BE2C (cell line): ENCODE measurements at regions not wholly inside any gene's neighbourhood (a gene's known extent, or its start where the extent isn't known, plus 50 kb on each side); places are given as distances from the start of the nearest gene placed in this dataset.

Experiments used
- DNase-seq: peaks from one replicate; pipeline ENCODE4 v3.0.0-alpha.2; 2020
- H3K27me3 ChIP-seq: fragments of 250-450 bp; sonication (Bioruptor Pico); 2 replicates; pipeline ENCODE4 v1.5.1; 2020; ENCODE audit warnings: mild to moderate bottlenecking
- H3K36me3 ChIP-seq: fragments of 250-450 bp; sonication (Bioruptor Pico); 2 replicates; pipeline ENCODE4 v1.5.1; 2020; ENCODE audit warnings: mild to moderate bottlenecking
- H3K4me1 ChIP-seq: fragments of 250-450 bp; sonication (Bioruptor Pico); 2 replicates; pipeline ENCODE4 v1.5.1; 2020
- H3K4me3 ChIP-seq: 2 replicates; pipeline ENCODE4 v1.5.1; 2011; ENCODE audit warnings: low read depth, low read length
- H3K9me3 ChIP-seq: fragments of 250-450 bp; sonication (Bioruptor Pico); 2 replicates; pipeline ENCODE4 v1.5.1; 2020
- TF ChIP-seq, protein P1 (sequence below): IDR thresholded peaks from 2 replicates; pipeline ENCODE4 v1.5.1; 2012; ENCODE audit warnings: mild to moderate bottlenecking, low read depth, low read length

- Histone ChIP-seq H3K36me3 (no peaks in the 10 kb centered on the region), H3K9me3 (no peaks in the 10 kb centered on the region; the same call in 1 of the 2 replicates), H3K4me3 (no peak overlapping the region), H3K4me1 (no peaks in the 10 kb centered on the region), H3K27me3 (no peaks in the 10 kb centered on the region)
- TF ChIP-seq, protein P1, sequence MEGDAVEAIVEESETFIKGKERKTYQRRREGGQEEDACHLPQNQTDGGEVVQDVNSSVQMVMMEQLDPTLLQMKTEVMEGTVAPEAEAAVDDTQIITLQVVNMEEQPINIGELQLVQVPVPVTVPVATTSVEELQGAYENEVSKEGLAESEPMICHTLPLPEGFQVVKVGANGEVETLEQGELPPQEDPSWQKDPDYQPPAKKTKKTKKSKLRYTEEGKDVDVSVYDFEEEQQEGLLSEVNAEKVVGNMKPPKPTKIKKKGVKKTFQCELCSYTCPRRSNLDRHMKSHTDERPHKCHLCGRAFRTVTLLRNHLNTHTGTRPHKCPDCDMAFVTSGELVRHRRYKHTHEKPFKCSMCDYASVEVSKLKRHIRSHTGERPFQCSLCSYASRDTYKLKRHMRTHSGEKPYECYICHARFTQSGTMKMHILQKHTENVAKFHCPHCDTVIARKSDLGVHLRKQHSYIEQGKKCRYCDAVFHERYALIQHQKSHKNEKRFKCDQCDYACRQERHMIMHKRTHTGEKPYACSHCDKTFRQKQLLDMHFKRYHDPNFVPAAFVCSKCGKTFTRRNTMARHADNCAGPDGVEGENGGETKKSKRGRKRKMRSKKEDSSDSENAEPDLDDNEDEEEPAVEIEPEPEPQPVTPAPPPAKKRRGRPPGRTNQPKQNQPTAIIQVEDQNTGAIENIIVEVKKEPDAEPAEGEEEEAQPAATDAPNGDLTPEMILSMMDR, result no peak
- DNase-seq, result no peak
Observed at GRCh38 chr22:49042877-49043859, 784.5 kb downstream of the BRD1 start.

GRCh38 chr22:49042066-49042465 is 785.6 kb downstream of the BRD1 start:
- no peak for DNase-seq
- no peaks in the 10 kb centered on the region; the same call in 1 of the 2 replicates for H3K9me3 ChIP-seq

GRCh38 chr22:49040754-49041467 is 786.8 kb downstream of the BRD1 start:
- Histone ChIP-seq H3K4me3 (no peak overlapping the region), H3K4me1 (no peaks in the 10 kb centered on the region), H3K9me3 (no peaks in the 10 kb centered on the region; the same call in 1 of the 2 replicates), H3K27me3 (no peaks in the 10 kb centered on the region), H3K36me3 (no peaks in the 10 kb centered on the region)
- no peak for DNase-seq
- TF ChIP-seq, protein P1, result no peak

More at GRCh38 chr22:49042066-49042465, 785.6 kb downstream of the BRD1 start:
- H3K4me1 ChIP-seq, result no peaks in the 10 kb centered on the region
- TF ChIP-seq, protein P1, result no peak
- no peaks in the 10 kb centered on the region for H3K27me3 ChIP-seq
- H3K36me3 ChIP-seq, result no peaks in the 10 kb centered on the region
- H3K4me3 ChIP-seq, result no peak overlapping the region

GRCh38 chr22:49040111-49040510 is 787.6 kb downstream of the BRD1 start:
- TF ChIP-seq, protein P1, result no peak
- H3K4me1 ChIP-seq, result no peaks in the 10 kb centered on the region

GRCh38 chr22:49039625-49040024 is 788.0 kb downstream of the BRD1 start:
- Histone ChIP-seq H3K36me3 (no peaks in the 10 kb centered on the region), H3K4me1 (no peaks in the 10 kb centered on the region), H3K4me3 (no peak overlapping the region), H3K27me3 (no peaks in the 10 kb centered on the region), H3K9me3 (no peaks in the 10 kb centered on the region)
- no peak for DNase-seq
- TF ChIP-seq, protein P1, result no peak

More at GRCh38 chr22:49040111-49040510, 787.6 kb downstream of the BRD1 start:
- Histone ChIP-seq H3K36me3 (no peaks in the 10 kb centered on the region), H3K9me3 (no peaks in the 10 kb centered on the region), H3K27me3 (no peaks in the 10 kb centered on the region), H3K4me3 (no peak overlapping the region)
- DNase-seq, result no peak
